A549 (cell line): ENCODE measurements at regions not wholly inside any gene's neighbourhood (a gene's known extent, or its start where the extent isn't known, plus 50 kb on each side); places are given as distances from the start of the nearest gene placed in this dataset.

Source experiments
- MAFK ChIP-seq: fragments of 450-650 bp; IDR thresholded peaks from 2 replicates; pipeline ENCODE4 v1.6.1; 2014; ENCODE audit not compliant: partially characterized antibody
- TF ChIP-seq, protein P1 (sequence below): fragments of >200 bp; sonication (Bioruptor Twin); formaldehyde crosslinking; IDR thresholded peaks from 3 replicates; pipeline ENCODE4 v1.5.1; 2016
- TF ChIP-seq, protein P2 (sequence below): fragments of 200-600 bp; sonication (generic); IDR thresholded peaks from 2 replicates; pipeline ENCODE4 v1.6.1; 2016; ENCODE audit warnings: antibody characterized with exemption, mild to moderate bottlenecking, moderate library complexity

DNA sequence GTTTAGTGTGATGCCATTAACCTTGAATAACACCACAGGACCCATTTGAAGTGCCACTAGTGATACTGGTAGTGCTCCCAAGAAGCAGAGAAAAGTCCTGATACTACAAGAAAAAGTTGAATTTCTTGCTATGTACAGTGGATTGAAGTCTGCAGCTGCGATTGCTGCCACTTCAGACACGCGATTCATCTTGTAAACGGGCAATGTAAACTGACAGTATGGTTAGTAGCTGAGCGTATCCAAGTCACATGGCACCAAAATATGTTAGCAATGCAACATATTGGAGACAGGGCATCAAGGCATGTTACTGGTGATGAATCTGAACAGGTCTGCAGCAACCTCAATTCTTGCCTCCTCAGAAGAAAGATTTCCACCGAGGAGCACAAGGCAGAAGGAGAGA is 238.9 kb downstream of the HS3ST3B1 start:
- TF ChIP-seq, protein P1, sequence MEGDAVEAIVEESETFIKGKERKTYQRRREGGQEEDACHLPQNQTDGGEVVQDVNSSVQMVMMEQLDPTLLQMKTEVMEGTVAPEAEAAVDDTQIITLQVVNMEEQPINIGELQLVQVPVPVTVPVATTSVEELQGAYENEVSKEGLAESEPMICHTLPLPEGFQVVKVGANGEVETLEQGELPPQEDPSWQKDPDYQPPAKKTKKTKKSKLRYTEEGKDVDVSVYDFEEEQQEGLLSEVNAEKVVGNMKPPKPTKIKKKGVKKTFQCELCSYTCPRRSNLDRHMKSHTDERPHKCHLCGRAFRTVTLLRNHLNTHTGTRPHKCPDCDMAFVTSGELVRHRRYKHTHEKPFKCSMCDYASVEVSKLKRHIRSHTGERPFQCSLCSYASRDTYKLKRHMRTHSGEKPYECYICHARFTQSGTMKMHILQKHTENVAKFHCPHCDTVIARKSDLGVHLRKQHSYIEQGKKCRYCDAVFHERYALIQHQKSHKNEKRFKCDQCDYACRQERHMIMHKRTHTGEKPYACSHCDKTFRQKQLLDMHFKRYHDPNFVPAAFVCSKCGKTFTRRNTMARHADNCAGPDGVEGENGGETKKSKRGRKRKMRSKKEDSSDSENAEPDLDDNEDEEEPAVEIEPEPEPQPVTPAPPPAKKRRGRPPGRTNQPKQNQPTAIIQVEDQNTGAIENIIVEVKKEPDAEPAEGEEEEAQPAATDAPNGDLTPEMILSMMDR = no peak
- no peak for TF ChIP-seq MAFK
- TF ChIP-seq, protein P2, sequence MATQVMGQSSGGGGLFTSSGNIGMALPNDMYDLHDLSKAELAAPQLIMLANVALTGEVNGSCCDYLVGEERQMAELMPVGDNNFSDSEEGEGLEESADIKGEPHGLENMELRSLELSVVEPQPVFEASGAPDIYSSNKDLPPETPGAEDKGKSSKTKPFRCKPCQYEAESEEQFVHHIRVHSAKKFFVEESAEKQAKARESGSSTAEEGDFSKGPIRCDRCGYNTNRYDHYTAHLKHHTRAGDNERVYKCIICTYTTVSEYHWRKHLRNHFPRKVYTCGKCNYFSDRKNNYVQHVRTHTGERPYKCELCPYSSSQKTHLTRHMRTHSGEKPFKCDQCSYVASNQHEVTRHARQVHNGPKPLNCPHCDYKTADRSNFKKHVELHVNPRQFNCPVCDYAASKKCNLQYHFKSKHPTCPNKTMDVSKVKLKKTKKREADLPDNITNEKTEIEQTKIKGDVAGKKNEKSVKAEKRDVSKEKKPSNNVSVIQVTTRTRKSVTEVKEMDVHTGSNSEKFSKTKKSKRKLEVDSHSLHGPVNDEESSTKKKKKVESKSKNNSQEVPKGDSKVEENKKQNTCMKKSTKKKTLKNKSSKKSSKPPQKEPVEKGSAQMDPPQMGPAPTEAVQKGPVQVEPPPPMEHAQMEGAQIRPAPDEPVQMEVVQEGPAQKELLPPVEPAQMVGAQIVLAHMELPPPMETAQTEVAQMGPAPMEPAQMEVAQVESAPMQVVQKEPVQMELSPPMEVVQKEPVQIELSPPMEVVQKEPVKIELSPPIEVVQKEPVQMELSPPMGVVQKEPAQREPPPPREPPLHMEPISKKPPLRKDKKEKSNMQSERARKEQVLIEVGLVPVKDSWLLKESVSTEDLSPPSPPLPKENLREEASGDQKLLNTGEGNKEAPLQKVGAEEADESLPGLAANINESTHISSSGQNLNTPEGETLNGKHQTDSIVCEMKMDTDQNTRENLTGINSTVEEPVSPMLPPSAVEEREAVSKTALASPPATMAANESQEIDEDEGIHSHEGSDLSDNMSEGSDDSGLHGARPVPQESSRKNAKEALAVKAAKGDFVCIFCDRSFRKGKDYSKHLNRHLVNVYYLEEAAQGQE = no peak
